Peyer's patch (tissue), 4 donors: ENCODE measurements at regions not wholly inside any gene's neighbourhood (a gene's known extent, or its start where the extent isn't known, plus 50 kb on each side); places are given as distances from the start of the nearest gene placed in this dataset.

ENCODE experiments used
- CTCF ChIP-seq, 6 experiments: fragments of 450-650 bp in 4 of 6; fragments of 200-600 bp in 2 of 6; sonication (generic) in 1 of 6; IDR thresholded peaks; one replicate each; pipeline ENCODE4 v1.5.1; 2017 to 2019; ENCODE audit warnings: antibody characterized with exemption in 6 of 6, mild to moderate bottlenecking in 3 of 6, moderate library complexity in 1 of 6
- POLR2A ChIP-seq, 2 donors: fragments of 450-650 bp; IDR thresholded peaks; one replicate each; pipeline ENCODE4 v1.5.1; 2017; ENCODE audit warnings: antibody characterized with exemption in 2 of 2, mild to moderate bottlenecking in 2 of 2, moderate library complexity in 2 of 2

GRCh38 chr3:72113564-72113963, 328.6 kb upstream of the PROK2 start:
- TF ChIP-seq CTCF (IDR thresholded peaks at IDR 0.05) (no peak), POLR2A (IDR thresholded peaks at IDR 0.05) (no peak)
